GM10266 (cell line): ENCODE measurements at regions not wholly inside any gene's neighbourhood (a gene's known extent, or its start where the extent isn't known, plus 50 kb on each side); places are given as distances from the start of the nearest gene placed in this dataset.
"Not testable (repeated sequence)": the region's sequence is repeated elsewhere in the genome, so short reads cannot be mapped to it uniquely, and the experiment has no call there.

ENCODE experiments used
- DNase-seq: peaks from one replicate; pipeline ENCODE4 v3.0.0; 2012; ENCODE audit errors: extremely low spot score
- TF ChIP-seq, protein P1 (sequence below): IDR thresholded peaks from 2 replicates; pipeline ENCODE4 v1.5.1; 2012; ENCODE audit warnings: mild to moderate bottlenecking, low read depth; ENCODE audit not compliant: control insufficient read depth, insufficient read depth; ENCODE audit errors: missing control alignments

DNA sequence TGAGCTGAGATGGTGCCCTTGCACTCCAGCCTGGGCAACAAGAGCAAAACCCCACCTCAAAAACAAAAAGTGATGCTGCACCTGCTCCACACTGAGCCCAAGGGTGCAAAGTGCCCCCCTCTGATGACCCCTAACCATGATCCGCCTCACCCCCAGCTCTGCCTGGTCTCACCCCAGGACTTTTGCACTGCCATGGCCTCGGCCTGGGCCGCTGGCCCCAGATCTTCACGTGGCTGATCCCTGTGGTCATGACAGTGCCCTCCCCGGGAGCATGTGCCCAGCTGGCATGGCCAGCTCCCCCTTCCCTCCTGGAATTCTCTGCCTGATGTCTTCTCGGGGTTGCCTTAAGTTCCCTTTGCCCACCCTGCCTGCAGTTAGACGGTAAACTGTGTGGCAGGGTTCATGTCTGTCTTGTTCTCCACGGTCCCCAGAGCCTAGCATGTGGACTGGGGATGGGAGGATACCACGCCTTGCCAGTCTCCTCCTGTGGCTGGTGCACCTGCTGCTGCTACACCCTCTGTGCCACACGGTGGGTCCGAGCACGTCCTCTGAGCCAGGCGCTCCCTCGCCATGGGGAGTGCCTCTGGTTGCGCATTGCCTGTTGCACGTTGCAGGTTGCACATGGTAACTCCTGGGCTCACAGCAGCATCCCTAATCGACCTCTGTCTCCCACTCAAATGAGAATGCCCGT lies 77.4 kb upstream of the PPP1R26 start:
- TF ChIP-seq, protein P1, sequence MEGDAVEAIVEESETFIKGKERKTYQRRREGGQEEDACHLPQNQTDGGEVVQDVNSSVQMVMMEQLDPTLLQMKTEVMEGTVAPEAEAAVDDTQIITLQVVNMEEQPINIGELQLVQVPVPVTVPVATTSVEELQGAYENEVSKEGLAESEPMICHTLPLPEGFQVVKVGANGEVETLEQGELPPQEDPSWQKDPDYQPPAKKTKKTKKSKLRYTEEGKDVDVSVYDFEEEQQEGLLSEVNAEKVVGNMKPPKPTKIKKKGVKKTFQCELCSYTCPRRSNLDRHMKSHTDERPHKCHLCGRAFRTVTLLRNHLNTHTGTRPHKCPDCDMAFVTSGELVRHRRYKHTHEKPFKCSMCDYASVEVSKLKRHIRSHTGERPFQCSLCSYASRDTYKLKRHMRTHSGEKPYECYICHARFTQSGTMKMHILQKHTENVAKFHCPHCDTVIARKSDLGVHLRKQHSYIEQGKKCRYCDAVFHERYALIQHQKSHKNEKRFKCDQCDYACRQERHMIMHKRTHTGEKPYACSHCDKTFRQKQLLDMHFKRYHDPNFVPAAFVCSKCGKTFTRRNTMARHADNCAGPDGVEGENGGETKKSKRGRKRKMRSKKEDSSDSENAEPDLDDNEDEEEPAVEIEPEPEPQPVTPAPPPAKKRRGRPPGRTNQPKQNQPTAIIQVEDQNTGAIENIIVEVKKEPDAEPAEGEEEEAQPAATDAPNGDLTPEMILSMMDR, result no peak

DNA sequence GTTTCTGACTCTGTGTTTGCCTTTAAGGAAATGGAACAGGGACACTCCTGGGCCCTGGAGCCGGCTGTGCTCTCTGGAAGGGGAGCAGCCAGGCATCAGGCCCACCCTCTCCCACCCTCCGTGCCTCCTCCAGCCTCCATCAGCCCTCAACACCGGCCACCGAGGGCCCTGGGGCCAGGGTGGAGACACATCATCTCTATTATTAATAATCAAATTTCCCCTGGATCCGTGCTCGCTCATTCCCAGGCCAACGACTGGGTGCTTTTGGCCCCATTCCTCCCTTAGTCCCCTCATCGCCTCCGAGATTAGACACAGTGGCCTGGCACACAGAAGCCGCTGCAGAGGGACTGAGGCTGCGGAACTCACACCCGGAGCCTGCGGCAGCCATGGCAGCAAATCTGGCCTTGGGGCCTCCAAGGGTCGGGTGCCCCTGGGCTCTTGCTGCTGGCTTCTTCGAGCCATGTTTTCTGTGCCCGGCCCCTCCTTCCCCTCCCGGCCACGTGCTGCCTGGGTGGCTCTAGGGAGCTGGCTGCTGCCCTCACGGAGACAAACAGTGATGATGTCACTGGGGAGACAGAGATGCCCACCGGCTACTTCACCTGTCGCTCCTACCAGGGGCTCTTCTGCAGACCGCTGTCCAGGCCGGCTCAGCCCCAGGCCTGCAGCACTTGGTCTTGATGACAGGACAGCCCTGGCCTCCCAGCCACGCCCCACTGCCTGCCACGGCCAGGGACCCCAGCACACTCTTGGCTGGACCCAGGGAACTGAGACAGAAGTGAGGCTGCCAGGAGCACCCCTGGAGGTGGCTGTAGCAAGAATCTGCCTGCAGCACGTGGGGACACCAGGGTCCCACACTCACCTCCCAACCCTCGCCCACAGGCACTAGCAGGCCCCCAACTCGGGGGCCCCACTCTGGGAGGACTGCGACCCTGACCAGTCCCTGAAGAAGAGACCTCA lies 76.6 kb upstream of the PPP1R26 start:
- TF ChIP-seq, protein P1, result no peak
- no peak for DNase-seq

More for the DNA sequence above, 77.4 kb upstream of the PPP1R26 start:
- no peak for DNase-seq

DNA sequence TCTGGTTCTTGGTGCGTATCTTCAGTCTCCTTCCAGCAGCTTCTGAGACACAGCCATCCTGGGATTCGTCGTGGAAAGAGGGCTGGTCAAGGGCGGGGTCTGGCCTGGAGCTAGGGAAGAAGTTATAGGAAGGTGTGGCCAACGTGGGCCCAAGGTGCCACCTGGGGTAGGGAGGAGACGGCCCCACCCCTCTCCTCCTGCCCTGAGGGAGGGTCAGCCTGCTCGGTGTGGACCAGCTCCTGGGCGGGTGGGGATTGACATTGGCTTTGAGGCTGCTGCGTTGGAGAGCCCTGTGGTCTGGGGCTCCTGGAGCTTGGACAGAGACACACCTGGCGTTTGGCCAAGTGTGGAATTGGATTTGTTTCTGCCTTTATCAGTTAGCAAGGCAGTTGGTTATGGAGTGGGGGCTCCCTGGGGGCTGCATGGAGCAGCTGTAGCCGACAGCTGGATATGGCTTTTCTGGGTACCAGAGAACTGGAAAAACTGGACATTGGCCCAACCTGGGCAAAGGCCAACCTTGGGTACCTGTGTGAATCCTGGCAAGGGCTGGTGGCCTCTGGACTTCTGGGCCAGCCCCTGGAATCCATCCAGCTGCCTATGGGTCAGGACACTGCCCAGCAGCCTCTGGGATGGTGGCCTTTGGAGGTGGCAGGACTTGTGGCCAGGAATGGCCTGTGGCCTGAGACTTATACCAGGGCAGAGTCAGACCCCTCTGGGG lies 75.7 kb upstream of the PPP1R26 start:
- DNase-seq, result no peak
- TF ChIP-seq, protein P1, result no peak

DNA sequence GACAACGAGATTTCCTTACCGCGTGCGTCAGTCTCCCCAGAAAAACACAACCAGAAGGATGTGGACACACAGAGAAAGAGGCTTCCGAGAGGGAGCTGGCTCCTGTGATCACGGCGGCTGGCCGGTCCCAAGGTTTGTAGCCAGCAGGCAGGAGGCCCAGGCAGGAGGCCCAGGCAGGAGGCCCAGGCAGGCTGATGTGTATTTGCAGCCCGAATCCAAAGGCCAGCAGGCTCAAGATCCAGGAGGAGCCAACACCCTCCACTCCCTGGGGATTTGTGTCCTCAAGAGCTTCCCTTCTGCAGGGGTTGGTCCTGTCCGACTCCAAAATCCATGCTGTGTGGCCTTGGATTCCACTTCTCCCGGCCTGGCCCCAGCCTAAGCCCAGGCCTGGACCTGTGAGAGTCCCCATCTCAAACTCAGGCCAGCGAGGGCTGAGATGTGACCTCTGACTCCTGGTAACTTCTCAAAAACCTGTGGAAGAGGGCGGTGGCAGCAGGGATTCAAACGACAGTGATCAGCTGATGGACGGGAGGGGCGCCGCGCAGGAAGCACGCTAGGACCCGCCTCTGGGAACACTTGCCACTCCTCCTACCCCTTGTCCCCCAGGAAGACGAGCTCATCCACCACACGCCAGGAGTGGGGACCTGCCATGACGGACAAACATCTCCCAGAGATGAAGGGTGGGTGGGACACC lies 75.0 kb upstream of the PPP1R26 start:
- DNase-seq, result no peak
- TF ChIP-seq, protein P1, result no peak

DNA sequence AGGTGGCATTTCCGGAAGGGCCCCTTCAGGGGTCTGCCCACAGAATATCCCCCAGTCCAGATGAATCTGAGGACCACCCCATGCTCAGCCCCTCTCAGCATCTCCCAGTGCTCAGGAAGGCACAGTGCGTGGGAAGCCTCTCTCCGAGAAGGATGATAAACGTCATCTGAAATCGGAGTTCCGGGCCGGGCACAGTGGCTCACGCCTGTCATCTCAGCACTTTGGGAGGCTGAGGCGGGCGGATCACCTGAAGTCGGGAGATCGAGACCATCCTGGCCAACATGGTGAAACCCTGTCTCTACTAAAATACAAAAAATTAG lies 74.5 kb upstream of the PPP1R26 start:
- DNase-seq, result not testable (repeated sequence)

DNA sequence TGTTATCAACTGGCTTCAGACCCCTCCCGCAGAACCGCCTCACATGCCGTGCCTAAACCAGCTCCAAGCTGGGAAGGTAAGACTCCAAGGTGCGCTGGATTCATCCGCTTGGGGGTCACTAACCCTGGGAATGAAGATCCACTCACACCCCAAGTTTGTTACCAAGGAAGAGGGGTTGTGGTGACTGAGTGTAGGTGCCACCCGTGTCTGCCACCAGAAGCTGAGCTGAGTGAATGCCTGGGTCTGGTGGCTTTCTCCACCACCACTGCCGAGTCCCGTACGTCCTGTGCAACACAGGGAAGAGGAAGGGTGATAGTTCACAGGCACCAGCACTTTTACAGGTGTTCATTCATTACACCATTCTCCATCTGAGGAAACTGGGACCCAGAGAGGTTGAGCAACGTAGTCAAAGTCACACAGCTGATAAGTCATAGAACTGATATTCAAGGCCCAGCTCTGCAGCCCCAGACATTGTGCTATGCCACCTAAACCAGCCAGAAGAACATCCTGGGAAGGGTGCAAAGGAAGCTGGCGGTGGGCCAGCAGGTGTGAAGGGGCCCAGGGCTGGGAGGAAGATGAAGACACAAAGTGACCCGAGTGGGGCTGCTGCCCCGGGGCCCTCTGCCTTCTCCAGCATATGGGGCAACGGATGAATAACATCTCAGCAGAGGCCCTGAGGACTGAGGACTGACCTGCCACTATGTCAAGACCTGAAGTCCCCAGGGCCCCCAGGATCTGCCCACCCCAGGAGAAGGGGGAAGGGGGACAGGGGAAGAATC lies 70.9 kb upstream of the PPP1R26 start:
- TF ChIP-seq, protein P1, result no peak
- DNase-seq, result no peak
